ENCODE measurements at regions not wholly inside any gene's neighbourhood (a gene's known extent, or its start where the extent isn't known, plus 50 kb on each side); places are given as distances from the start of the nearest gene placed in this dataset.

DNA sequence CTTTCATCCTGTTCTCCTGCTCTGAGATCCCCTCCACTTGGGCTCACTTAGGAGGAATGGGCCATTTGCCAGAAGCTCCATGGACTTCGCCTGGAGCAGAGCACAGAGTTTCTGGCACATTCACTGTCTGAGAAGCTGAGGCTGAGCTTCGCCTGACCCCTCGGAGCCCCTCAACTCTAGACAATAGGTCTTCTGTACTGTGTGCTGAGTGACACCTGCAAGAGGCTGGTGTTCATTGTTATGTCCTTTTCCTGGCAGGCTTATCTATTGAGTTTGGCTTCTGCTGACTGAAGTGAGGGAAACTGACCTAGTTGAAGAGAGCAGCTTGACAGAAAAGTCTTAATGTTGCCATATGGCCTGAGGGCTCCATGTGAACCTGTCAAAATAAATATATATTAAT lies 124.3 kb downstream of the EHF start:
- H3K27me3 ChIP-seq (replicated peaks in 1 of 2; ENCODE audit: control insufficient read depth in 2 of 2, insufficient read depth in 2 of 2, low read length in 1 of 2): no peaks in the 10 kb centered on the region; a peak in 1 of 4 replicates
- ATAC-seq (no peak), FAIRE-seq (no peak), DNase-seq (ENCODE audit: low read depth, low spot score) (no peak)
- no TSS peak for BruUV-seq (replicated peaks)
- no peak overlapping the region for H2AFZ ChIP-seq (ENCODE audit: control insufficient read depth, low read depth, low read length)
- no peaks in the 10 kb centered on the region for H3K9me3 ChIP-seq (replicated peaks; ENCODE audit: control insufficient read depth, insufficient read depth, low read length)
- POLR2A ChIA-PET: no interaction called here
- RAD21 ChIA-PET (ENCODE audit: unreplicated experiment): no interaction called here
- no peak overlapping the region for H3K4me3 ChIP-seq
- CTCF ChIA-PET: no interaction called here
- no peak overlapping the region for H3K4me2 ChIP-seq (ENCODE audit: control insufficient read depth, insufficient read depth)
- SMC1A ChIA-PET (ENCODE audit: uncharacterized antibody, unreplicated experiment): no interaction called here
- no peak overlapping the region for H3K9ac ChIP-seq (ENCODE audit: control insufficient read depth, insufficient read depth, low read length)
- no peak overlapping the region for H3K27ac ChIP-seq (ENCODE audit: control insufficient read depth, insufficient read depth)
- H4K20me1 ChIP-seq (ENCODE audit: control insufficient read depth, insufficient read depth): no peaks in the 10 kb centered on the region
- intact Hi-C loops (cut with micrococcal nuclease; ENCODE audit: unreplicated experiment): no loop called here
- H3K36me3 ChIP-seq (ENCODE audit: control insufficient read depth in 2 of 2, insufficient read depth in 2 of 2, low read length in 1 of 2): no peaks in the 10 kb centered on the region
- no peaks in the 10 kb centered on the region for H3K79me2 ChIP-seq (ENCODE audit: control insufficient read depth, insufficient read depth, low read length)
- WGBS (ENCODE audit: insufficient coverage, insufficient replicate concordance, low lambda C conversion rate, missing lambda C conversion rate): 1% methylated on average over 3 of the region's 3 CpGs
- H3K4me1 ChIP-seq (ENCODE audit: control insufficient read depth, insufficient read depth, low read length): no peaks in the 10 kb centered on the region
- in situ Hi-C loops (cut with MboI): no loop called here
- TF ChIP-seq IKZF2 (IDR thresholded peaks at IDR 0.05): no peak
- TF ChIP-seq NRF1 (conservative IDR thresholded peaks at IDR 0.05; ENCODE audit: low read depth, low read length): no peak
- no peak for TF ChIP-seq RAD51 (IDR thresholded peaks at IDR 0.05)
- TF ChIP-seq, protein P1, sequence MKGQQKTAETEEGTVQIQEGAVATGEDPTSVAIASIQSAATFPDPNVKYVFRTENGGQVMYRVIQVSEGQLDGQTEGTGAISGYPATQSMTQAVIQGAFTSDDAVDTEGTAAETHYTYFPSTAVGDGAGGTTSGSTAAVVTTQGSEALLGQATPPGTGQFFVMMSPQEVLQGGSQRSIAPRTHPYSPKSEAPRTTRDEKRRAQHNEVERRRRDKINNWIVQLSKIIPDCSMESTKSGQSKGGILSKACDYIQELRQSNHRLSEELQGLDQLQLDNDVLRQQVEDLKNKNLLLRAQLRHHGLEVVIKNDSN (IDR thresholded peaks at IDR 0.05; ENCODE audit: borderline replicate concordance, extremely low read length, insufficient read depth, low read depth, low read length): no peak
- no peak for TF ChIP-seq BRCA1 (IDR thresholded peaks at IDR 0.05; ENCODE audit: low read depth, low read length)
- TF ChIP-seq, protein P2, sequence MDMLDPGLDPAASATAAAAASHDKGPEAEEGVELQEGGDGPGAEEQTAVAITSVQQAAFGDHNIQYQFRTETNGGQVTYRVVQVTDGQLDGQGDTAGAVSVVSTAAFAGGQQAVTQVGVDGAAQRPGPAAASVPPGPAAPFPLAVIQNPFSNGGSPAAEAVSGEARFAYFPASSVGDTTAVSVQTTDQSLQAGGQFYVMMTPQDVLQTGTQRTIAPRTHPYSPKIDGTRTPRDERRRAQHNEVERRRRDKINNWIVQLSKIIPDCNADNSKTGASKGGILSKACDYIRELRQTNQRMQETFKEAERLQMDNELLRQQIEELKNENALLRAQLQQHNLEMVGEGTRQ (IDR thresholded peaks at IDR 0.05; ENCODE audit: borderline replicate concordance, low read depth, low read length): no peak
- no peak for TF ChIP-seq EGR1 (IDR thresholded peaks at IDR 0.05; ENCODE audit: borderline replicate concordance in 1 of 2, low read depth in 2 of 2, low read length in 2 of 2)
- no peak for TF ChIP-seq POLR2A (IDR thresholded peaks at IDR 0.05; ENCODE audit: low read depth, low read length)
- no peak for TF ChIP-seq POLR2AphosphoS2 (IDR thresholded peaks at IDR 0.05; ENCODE audit: low read depth, low read length)
- TF ChIP-seq, protein P3, sequence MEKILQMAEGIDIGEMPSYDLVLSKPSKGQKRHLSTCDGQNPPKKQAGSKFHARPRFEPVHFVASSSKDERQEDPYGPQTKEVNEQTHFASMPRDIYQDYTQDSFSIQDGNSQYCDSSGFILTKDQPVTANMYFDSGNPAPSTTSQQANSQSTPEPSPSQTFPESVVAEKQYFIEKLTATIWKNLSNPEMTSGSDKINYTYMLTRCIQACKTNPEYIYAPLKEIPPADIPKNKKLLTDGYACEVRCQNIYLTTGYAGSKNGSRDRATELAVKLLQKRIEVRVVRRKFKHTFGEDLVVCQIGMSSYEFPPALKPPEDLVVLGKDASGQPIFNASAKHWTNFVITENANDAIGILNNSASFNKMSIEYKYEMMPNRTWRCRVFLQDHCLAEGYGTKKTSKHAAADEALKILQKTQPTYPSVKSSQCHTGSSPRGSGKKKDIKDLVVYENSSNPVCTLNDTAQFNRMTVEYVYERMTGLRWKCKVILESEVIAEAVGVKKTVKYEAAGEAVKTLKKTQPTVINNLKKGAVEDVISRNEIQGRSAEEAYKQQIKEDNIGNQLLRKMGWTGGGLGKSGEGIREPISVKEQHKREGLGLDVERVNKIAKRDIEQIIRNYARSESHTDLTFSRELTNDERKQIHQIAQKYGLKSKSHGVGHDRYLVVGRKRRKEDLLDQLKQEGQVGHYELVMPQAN (conservative IDR thresholded peaks at IDR 0.05): no peak

Data from GM12878 (cell line).